Inflammatory macrophage treated with lipopolysaccharide for 4 hours (primary cell): ENCODE measurements at regions not wholly inside any gene's neighbourhood (a gene's known extent, or its start where the extent isn't known, plus 50 kb on each side); places are given as distances from the start of the nearest gene placed in this dataset.
A peak's percentile ranks its signal among the peaks of the same experiment; 100 is the strongest.

Source experiments
- DNase-seq: peaks from one replicate; pipeline ENCODE4 v3.0.0-alpha.2; 2020

DNA sequence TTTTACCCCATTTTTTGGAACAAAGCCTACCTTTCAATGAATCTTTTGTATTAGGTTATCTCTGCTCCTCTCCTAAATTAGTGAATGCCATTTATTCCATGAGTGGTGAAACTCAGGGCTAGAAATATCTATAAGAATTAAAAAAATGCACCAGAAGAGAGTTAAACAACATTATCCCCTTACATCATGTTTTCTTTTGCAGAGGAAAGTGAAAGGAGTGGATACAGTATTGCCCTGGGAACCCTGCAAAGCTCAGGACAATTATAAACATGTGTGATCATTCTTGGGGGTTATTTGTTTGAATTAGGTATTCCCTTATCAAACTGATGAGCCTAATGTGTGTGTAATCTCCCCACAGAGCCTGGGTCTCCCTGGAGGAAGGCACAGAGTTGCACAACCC is 559.2 kb downstream of the RNF144A start:
- DNase-seq: no peak

DNA sequence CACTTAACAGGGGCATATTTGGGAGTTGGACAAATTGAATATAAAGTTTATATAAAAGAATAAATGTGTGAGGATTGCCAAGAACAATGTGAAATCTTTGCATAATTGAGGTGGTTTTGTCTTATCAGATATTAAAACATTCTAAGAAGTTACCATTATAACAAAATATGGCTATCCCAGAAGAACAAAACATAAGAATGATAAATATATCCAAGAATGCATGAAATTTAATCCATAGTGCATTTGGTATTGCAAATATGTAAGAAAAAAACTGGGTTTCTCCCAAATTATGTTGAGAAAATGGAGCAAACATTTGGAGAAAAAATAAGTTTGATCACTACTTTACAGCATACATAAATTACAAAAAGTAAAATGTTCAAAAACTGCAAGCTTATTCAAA is 562.4 kb downstream of the RNF144A start:
- no peak for DNase-seq

DNA sequence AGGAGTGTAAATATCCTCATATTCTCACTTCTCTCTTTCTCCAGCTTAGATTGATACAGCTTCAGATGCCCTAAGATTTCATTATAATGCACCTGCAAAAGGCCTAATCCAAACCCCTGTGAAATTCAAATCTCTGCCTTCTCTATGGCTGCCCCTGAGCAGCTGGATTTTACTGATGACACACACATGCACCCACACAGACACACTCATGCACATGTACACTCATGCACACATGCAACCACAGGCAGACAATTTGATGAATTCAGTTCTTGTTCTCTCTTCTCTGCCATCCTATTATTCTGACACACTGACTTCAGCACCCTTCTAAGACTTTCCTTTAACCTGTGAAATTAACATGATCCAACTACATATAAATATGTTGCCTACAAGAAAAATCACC is 563.2 kb downstream of the RNF144A start:
- no peak for DNase-seq

DNA sequence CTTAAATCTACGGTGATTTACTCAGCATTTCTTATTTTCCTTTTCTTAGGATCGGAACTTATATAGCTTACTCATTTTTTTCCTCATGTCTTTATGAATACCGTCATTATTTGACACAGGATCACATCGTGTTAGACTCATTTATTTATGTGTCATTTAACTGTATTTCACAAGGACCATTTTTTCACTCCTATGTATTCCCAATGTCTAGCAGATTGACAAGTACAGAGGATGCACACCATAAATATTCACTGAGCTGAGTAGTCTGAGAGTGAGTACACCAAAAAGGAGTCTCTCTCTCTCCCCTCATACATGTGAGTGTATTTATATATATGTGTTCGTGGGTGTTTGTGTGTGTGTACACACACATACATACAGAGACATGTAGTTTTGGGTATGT is 573.5 kb downstream of the RNF144A start:
- no peak for DNase-seq

GRCh38 chr2:7492719-7493118 is 575.5 kb downstream of the RNF144A start:
- no peak for DNase-seq

GRCh38 chr2:7497178-7497577 is 580.0 kb downstream of the RNF144A start:
- DNase-seq: peak; percentile 63

DNA sequence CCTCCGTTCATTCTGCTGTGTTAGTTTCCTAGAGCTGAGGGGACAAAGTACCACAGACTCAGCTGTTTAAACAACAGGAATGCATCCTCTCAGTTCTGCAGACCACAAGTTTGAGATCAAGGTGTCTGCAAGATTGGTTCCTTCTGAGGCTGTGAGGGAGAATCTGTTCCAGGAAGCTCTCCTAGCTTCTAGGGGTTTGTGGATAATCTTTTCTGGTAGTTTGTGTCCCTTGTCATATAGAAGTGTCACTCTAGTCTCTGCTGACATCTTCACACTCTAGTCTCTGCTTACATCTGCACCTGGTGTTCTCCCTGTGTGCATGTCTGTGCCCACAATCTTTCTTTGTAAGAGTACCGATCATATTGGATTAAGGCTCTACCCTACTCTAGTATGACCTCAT is 581.8 kb downstream of the RNF144A start:
- no peak for DNase-seq

DNA sequence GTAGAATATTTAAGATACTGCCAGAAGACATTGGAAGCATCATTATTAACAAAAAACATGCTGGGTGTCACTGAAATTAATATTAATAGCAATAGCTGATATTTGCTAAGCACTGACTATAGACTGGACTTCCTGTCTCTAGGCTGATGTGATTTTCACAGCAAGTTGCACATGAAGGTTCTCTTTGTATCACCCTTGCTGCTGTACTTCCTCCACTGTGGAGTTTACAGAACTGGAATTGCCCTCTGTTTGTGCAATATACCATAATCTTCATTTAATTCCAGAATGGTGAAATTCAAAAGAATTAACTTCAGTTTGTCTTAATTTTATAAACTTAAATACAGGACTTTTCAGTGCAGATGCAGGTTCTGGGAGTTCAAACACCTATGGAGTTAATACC is 585.1 kb downstream of the RNF144A start:
- peak; percentile 82 for DNase-seq

DNA sequence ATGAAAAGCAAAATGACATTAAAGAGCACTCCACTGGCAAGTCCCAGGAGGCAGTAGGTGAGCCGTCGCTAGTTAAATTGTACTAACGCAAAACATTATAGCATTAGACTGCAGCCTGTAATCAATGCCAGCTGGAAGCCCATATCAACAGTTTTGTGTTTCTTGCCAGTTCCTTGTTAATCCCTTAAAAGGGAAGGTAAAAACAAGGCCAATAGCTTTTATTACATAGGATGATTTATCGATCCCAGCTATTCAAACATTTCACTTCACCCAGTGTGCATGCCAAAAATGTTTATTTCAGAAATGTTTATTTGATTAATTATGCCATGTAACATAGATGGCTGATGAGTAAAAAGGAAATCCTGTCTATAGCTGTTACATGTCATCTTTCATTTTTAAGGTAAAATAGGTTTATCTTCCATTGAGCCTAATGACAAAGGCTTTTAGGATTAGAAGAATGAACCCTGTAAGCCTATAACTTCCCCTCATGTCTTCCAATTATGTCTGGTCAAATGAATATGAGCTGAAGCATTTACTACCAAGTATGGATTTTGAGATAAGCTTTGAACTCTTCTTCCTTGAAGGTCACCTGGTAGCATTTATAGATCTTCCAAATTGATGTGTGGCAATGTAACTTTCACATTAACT is 591.2 kb downstream of the RNF144A start:
- no peak for DNase-seq

DNA sequence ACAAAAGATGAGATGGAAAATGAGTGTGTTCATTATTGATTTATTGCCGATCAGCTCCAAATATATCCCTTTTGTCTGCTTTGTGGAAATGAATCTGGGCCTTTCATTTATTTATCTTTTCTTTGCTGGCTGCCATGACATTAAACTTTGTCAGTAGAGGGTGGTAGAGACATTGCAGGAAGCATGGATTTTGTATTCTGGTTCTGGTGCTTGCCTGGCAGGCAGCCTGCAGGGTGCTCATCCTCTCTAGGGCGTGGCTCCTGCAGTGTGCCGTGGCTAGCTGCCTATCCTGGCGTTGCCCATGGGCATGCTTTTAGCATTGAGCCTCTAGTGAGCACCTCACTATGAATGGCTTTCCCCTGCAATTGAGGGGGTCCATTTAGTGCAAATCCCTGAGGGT is 593.1 kb downstream of the RNF144A start:
- no peak for DNase-seq

- DNase-seq: no peak
Observed at GRCh38 chr2:7513834-7514233, 596.6 kb downstream of the RNF144A start.

DNA sequence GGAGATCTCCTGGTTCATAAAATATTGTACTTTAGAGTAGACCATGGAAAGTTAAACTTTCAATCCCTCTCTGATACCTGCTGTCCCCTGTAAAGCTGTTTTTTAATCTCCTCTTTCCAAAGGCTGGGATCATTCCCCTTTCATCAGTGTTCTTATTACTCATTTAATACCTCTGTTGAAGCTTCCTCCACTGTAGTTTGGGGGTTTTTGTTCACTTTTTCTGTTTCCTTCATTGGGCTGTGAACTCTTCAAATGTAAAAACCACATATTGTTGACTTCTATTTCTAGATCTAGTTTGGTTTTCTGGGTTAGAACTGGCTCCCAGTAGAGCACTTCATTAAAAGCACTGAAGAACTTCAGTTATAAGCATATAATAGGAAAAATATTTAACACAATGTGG is 598.1 kb downstream of the RNF144A start:
- DNase-seq: no peak

DNA sequence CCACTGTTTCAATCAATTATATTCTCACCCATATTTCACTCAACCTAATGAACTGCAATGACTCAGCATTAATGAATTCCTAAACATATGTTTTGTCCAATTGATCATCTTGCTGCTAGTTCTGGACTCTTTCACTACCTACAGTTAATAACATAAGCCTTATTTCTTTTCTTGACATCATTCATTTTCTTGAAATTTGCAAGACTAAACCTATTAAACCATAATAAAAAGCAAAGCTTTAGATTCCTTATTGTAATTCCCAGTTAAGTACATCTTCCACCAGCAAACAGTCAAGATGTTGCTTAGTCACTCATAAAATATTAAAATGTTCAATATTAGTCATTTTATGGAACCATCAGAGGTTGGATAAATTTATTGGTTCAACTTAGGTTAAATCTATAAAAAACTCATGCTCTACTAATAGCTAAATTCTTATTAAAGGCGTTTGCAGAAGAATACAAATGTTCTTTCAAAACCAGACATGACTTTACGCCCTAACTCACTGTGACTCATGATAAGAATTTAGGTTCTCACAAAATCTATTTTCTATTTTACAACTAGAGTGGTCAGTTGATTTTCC is 599.4 kb downstream of the RNF144A start:
- DNase-seq: no peak

DNA sequence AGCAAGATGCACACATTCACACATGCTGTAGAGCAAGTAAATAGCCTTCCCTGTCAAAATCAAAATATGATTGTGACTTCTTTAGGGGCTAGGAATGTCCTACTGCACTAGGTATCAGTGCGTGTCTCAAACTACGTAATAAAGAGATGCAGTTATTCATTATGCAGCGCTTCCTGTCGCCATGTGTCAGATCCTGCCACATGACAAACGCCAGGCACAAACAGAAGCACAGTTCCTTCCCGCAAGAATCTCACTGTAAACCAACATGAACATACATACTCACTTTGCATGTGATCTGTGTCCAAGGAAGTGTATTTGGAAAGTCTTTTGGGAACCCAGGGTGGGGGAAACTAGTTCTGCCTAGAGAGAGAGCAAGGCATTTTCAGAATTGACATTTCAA is 599.9 kb downstream of the RNF144A start:
- no peak for DNase-seq

- DNase-seq: peak; percentile 33
Observed at GRCh38 chr2:7517851-7518250, 600.6 kb downstream of the RNF144A start.

DNA sequence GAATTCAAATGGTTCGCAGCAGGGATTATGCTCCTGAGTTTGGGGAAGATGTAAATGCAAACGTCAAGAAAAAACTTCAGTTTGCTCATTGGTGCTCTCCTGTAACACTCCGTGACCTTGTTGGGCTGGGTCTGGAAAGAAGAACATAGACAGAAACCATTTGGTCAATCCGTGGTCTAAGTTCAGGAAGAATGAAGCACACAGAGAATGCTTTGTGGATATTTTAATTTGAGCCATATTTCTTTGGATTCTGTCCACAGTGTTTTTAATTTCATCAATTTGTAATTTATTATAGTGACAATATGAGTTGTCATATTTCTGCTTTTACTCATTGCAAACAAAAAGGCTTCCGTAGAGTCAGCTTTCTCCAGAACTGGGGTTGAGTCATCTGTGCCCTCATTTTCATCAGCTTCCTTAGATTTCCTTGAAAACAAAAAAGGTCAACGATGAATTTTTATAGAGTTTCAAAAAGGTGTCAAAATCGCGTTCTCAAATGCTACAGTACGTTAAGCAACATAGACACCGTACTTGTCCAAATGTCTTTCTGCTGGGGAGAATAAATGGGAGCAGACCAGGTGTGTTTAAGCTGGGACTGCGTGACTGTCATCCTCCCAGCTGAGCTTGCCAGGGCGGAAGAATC is 606.4 kb downstream of the RNF144A start:
- no peak for DNase-seq

DNA sequence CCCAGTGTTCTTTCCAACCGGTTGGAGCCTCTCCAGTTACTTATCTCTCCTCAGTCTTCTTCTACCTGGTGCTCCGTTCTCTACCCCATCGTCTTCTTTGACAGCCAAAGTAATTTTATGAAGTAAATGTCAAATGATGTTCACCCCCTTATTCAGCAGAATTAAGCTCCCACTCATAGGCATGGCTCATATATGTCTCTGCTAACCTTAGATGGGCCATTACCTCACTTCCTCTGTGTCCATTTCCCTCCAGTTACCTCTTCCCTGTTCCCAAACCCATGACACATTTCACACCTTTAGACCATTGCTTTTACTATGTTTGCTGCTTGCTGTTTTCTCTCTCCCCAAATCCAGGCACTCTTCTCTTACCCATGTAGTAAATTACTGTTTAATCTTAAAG is 607.0 kb downstream of the RNF144A start:
- no peak for DNase-seq

GRCh38 chr2:7525746-7526145 is 608.5 kb downstream of the RNF144A start:
- DNase-seq: no peak

DNA sequence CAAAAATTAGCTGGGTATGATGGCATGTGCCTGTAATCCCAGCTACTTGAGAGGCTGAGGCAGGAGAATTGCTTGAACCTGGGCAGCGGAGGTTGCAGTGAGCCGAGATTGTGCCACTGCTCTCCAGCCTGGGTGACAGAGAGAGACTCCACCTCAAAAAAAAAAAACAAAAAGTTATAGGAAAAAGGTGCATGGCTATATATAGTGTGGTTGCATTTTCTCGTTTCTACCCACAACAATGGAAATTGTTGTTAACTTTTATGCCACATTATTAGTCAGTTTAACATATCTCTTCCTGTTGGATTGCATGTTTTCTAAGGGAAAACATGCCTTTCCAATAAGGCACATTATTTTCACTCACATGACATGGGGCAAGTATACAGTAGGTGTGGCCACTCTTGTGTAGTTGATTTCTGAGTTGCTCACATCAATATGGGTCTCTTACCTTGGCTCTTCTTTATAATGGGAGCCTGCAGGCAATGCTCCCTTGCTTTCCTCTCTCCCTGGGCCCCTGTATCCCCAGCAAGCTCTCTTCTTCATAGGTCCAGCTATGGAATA is 610.0 kb downstream of the RNF144A start:
- DNase-seq: no peak

DNA sequence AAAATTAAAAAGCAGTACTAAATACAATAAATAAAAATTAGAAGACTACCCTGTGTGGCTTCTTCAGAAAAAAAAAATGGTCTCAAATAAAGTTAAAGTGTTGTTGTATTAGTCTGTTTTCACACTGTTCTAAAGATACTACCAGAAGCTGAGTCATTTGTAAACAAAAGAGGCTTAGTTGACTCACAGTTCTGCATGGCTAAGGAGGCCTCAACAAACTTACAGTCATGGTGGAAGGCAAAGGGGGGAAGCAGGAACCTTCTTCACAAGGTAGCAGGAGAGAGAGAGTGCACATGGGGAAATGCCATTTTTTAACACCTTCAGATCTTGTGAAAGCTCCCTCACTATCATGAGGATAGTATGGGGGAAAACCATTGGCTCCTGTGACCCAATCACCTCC is 612.8 kb downstream of the RNF144A start:
- DNase-seq: no peak

GRCh38 chr2:7539077-7539476 is 621.9 kb downstream of the RNF144A start:
- no peak for DNase-seq

- no peak for DNase-seq
Observed at GRCh38 chr2:7539760-7540159, 622.5 kb downstream of the RNF144A start.

DNA sequence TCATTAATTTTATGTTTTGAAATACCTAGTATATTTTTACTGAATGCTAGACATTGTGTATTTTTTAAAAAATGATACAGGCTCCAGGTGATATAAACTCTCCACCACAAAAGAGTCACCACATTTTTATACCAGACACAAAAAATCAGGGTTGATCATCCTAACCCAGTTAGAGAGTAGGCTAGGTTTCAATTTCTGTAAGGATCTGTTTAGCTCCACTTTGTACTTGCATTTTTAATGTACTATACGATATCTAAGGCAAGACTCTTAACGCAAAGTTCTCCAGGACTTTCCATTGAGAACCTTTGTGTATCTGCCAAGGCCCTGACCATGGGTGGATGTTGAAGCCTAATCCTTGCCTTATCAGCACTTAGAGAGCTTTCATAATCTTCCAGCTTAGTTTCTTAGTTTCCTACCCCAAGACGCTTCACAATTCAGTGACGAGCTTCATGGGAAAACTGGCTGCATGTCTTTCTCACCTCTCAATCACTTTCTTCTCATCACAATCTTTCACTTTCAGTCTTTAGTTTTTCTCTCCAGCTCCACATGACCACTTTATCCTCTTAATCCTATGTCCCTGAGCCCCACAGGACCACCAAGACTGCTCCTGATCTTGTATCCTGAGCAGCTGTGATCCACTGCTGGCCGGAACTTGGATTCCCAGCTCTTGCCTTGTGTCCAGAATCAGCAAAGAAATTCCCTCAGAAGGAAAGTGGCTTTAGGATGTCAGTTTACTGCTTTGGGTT is 635.8 kb downstream of the RNF144A start:
- no peak for DNase-seq

GRCh38 chr2:7555260-7555659 is 638.0 kb downstream of the RNF144A start:
- no peak for DNase-seq
